ENCODE measurements at regions not wholly inside any gene's neighbourhood (a gene's known extent, or its start where the extent isn't known, plus 50 kb on each side); places are given as distances from the start of the nearest gene placed in this dataset.

DNA sequence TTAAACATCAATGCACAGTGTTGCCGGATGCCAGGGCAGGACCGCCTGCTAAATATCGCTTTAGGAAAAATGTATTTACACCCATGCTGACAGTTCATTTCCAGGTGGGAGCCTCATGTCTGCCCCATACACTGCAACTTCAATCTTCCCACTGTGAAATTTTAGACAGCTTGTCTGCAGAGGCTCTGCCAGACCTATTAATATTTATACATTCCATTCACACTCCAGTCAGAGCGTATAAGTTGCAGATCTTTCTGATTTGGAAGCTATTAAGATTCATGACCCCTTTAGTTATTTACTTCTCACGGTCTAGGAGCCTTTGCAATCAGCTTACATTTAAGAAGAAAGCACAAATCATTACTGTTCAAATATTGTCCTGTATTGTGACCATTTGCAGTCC lies 357.4 kb downstream of the ATP23 start:
- TF ChIP-seq, protein P1, sequence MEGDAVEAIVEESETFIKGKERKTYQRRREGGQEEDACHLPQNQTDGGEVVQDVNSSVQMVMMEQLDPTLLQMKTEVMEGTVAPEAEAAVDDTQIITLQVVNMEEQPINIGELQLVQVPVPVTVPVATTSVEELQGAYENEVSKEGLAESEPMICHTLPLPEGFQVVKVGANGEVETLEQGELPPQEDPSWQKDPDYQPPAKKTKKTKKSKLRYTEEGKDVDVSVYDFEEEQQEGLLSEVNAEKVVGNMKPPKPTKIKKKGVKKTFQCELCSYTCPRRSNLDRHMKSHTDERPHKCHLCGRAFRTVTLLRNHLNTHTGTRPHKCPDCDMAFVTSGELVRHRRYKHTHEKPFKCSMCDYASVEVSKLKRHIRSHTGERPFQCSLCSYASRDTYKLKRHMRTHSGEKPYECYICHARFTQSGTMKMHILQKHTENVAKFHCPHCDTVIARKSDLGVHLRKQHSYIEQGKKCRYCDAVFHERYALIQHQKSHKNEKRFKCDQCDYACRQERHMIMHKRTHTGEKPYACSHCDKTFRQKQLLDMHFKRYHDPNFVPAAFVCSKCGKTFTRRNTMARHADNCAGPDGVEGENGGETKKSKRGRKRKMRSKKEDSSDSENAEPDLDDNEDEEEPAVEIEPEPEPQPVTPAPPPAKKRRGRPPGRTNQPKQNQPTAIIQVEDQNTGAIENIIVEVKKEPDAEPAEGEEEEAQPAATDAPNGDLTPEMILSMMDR (IDR thresholded peaks at IDR 0.05), result no peak
- no peak for TF ChIP-seq ZFX (IDR thresholded peaks at IDR 0.05; ENCODE audit: borderline replicate concordance)
